ENCODE measurements at regions not wholly inside any gene's neighbourhood (a gene's known extent, or its start where the extent isn't known, plus 50 kb on each side); places are given as distances from the start of the nearest gene placed in this dataset.
A peak's percentile ranks its signal among the peaks of the same experiment; 100 is the strongest.
"Not testable (repeated sequence)": the region's sequence is repeated elsewhere in the genome, so short reads cannot be mapped to it uniquely, and the experiment has no call there.

- no peak for DNase-seq
These were observed 107.4 kb upstream of the NDUFV2 start for GRCh38 chr18:8995096-8995495.

- no peak for DNase-seq
These were observed 105.6 kb upstream of the NDUFV2 start for GRCh38 chr18:8996771-8997432.

DNA sequence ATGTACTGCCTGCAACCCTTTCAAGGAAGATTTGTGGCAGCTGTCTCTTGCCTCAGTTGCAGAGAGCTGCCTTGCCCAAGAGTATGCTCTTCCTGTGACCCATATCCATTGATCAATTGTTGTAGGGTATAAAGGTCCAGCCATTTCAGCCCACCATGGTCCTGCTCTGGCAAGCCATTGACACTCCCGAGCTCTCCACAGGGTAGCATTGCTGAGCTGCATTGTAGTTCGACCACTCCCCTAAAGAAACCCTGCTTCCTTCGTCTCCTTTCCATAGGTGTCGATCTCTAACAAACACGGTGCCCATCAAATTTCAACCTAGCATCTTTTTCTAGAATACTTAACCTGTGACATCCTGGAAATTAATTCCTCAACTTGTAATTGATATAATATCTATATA, 104.9 kb upstream of the NDUFV2 start:
- no peak for DNase-seq

DNA sequence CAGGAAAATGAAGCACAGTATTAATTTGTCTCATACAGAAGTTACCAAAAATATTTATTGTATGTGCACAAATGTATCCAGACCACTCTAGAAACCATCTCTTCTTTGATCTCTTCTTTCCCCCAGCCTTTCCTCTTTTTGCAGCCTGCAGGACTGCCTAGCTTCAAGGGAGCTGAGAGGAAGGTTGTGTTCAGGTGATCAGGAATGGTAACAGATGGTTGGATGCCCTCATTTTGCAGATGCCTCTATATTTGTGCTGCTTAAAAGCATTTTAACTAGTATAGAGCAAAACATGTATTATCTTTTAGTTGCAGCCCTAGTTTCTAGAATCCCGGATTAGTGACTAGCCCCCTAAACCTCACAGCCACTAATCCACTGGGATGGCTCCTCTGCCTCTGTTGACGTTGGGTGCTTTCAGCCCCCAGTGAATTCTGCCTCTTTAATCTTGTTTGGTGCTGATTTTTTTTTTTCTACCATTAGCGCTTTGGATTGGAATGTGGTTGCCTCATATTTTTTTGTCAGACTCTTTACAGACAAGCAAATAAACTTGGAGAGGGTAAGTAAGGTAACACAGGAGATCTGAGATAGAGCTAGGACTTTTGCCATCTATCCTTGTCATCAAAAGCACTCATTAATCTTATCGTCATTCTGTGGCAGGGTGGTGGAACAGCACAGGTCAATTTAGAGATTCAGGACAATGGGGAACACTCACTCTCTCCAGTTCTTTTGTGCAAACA, 103.8 kb upstream of the NDUFV2 start:
- DNase-seq = no peak

GRCh38 chr18:8999872-9000271, 102.6 kb upstream of the NDUFV2 start:
- no peak for DNase-seq

- DNase-seq = no peak
These were observed 101.8 kb upstream of the NDUFV2 start for GRCh38 chr18:9000733-9001132.

GRCh38 chr18:9001209-9001608, 101.3 kb upstream of the NDUFV2 start:
- DNase-seq = no peak

- DNase-seq = no peak
These were observed 98.9 kb upstream of the NDUFV2 start for GRCh38 chr18:9003406-9004100.

DNA sequence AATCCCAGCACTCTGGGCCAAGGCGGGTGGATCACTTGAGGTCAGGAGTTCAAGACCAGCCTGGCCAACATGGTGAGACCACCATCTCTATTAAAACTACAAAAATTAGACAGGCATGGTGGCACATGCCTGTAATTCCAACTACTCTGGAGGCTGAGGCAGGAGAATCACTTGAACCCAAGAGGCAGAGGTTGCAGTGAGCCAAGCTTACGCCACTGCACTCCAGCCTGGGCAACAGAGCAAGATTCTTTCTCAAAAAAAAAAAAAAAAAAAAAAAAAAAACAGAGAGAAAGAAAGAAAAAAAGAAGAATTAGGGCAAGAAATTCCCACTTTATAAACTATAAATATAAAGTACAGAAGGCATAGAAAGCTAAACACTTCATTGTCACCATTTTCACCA, 98.2 kb upstream of the NDUFV2 start:
- not testable (repeated sequence) for DNase-seq

DNA sequence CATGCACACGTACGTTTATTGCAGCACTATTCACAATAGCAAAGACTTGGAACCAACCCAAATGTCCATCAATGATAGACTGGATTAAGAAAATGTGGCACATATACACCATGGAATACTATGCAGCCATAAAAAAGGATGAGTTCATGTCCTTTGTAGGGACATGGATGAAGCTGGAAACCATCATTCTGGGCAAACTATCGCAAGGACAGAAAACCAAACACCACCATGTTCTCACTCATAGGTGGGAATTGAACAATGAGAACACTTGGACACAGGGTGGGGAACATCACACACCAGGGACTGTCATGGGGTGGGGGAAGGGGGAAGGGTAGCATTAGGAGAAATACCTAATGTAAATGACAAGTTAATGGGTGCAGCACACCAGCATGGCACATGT, 94.8 kb upstream of the NDUFV2 start:
- not testable (repeated sequence) for DNase-seq

- DNase-seq = no peak
These were observed 94.2 kb upstream of the NDUFV2 start for GRCh38 chr18:9008200-9008708.

DNA sequence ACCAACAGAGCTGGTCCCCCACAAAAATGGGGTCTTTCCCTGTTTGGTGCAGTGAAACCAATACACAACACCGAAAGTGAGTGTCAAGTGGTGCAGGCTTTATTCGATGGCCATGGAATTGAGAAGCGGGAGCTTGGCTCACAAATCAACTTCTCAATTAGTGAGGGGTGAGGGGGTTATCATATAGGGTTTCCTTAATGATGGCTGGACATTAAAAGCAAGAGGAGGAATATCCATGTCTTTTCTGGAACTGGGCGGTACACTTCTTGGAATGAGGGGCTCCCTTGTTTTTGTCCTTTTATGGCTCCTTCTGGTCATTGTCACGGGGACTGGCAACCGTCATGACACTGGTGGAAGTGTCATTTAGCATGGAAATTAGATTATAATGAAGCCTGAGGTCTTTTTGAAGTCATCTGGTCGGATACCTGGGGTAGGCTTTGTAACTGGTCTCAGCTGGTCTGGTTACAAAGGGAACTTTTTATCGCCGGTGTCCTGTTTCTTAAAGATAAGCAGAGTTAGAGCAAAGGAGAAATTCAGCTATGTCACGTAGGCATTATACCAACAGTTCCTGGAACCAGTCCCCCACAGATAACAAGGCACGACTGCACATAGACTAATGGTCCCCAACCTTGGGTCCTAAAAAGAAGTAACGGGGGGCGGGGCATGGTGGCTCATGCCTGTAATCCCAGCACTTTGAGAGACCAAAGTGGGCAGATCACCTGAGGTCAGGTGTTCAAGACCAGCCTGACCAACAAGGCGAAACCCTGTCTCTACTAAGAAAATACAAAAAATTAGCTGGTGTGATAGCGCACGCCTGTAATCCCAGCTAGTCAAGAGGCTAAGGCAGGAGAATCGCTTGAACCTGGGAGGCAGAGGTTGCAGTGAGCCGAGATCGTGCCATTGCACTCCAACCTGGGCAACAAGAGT, 93.5 kb upstream of the NDUFV2 start:
- no peak for DNase-seq

DNA sequence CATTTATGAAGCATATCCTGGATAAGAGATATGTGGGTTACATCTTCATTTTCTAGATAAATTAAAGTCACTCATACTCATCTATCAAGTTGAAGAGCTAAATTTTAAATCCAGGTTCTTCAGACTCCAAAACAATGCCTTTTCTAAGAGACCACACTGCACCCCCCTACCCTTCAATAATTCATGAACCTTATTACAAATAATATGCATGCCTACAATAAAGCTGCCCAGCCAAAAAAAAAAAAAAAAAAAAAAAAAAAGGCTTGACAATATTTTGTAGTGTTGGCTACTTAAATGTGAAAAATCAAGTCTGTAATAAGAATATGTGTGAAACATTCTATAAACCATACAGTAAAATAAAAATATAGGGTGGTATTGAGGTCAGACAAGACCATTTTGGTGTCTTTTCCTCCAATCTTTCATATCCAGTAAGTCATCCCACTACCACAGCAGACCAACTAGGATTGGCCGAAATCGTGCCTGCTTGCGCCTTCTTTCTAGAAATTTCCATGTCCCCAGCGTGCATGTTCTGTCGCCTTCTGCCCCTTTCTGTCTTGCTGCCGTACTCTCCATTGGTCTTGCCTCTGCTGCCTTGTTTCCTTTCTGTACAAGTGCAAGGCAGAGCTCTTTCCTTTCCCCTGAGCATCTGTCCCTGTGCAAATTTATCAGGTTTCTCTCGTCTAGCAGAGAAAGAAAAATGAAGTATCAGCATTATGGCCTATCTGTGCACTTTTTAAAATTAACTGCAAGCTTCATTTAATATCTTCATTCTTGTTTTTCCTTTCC, 92.6 kb upstream of the NDUFV2 start:
- no peak for DNase-seq

DNA sequence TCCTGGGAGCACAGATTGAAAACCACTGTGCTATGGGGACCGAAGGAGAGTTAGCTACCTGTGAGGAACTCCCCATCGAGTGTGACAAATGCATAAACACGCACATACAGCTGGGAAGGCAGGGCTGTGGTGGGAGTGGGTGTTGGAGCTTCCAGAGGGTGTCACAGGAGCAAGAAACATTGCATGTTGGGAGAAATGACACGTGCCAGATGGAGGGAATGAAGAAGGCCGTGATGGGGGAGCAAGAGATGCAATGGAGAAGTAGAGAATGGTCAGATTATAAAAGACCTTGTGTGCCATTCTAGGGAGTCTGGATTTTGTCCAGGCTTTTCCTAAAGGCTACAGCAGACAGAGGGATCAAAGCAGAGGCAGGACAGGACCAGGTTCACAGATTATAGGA, 91.1 kb upstream of the NDUFV2 start:
- no peak for DNase-seq

DNA sequence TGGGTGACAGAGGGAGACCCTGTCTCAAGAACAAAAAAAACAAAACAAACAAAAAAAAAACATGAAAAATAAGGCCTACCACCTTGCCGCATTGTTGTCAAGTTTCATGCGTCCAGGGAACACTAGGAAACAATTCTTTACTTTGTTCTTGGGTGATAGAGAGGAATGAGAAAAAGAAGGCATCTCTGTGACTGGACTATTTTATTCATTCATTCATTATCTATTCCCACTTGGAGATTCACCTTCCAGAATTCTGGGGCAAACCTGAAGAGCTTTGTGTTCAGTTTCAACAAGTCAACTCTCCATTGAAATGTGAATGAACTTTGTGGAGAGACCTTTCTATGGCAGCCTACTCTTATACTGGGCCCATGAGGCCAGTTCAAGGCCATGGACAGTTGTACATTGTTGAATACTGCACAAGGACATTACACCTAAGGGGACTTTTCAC, 88.5 kb upstream of the NDUFV2 start:
- no peak for DNase-seq

- no peak for DNase-seq
These were observed 86.8 kb upstream of the NDUFV2 start for GRCh38 chr18:9015689-9016088.

DNA sequence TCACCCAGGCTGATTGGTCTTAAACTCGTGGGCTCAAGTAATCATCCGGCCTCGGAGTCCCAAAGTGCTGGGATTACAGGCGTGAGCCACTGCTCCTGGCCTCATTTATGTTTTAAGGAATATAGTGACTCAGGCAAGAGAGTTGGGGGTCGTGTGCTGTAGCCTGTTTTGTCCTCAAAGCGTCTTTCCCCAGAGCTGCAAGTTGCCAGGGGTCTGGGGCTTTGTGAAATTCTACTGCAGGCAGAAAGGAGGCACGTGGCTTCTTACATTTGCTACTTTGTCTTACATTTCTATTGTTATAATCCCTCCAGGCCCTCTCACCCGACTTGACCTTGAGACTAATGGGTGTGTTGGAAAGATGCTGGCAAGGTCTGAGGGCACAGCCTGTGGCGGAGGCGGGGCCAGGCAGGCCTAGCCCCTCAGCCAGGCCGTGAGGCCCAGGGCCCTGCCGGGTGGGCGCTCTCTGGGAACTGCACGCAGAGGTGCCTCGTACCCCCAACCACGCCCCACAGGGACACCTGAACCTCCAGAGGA, 85.8 kb upstream of the NDUFV2 start:
- no peak for DNase-seq

- DNase-seq = peak; percentile 77
These were observed 85.2 kb upstream of the NDUFV2 start for GRCh38 chr18:9017167-9017904.

- no peak for DNase-seq
These were observed 84.6 kb upstream of the NDUFV2 start for GRCh38 chr18:9017905-9018227.

DNA sequence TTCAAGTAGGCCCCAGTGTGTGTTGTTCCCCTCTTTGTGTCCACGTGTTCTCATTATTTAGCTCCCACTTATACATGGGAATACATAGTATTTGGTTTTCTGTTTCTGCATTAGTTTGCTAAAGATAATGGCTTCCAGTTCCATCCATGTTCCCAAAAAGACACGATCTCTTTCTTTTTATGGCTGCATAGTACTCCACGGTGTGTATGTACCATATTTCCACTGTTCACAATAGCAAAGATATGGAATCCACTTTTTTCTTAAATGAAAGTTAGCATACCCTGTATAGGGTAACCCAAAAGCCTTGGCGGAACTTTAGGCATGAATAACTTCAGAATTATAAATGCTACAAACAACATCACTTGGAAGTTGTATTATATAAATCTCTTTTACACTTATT, 83.4 kb upstream of the NDUFV2 start:
- DNase-seq = no peak

GRCh38 chr18:9020221-9020620, 82.3 kb upstream of the NDUFV2 start:
- DNase-seq = no peak

All from activated naive CD4-positive, alpha-beta T cell treated with anti-CD3 and anti-CD28 coated beads, Interleukin-2, amount 50 U/mL, for 16 hours (primary cell).